HEK293T (cell line): ENCODE measurements at regions not wholly inside any gene's neighbourhood (a gene's known extent, or its start where the extent isn't known, plus 50 kb on each side); places are given as distances from the start of the nearest gene placed in this dataset.

ENCODE experiments used
- ARNT ChIP-seq: fragments of 450-650 bp; IDR thresholded peaks from 2 replicates; pipeline ENCODE4 v1.6.1; 2017; ENCODE audit warnings: mild to moderate bottlenecking
- BHLHE40 ChIP-seq: fragments of 450-650 bp; IDR thresholded peaks from 2 replicates; pipeline ENCODE4 v1.6.1; 2016; ENCODE audit warnings: mild to moderate bottlenecking, moderate library complexity, borderline replicate concordance
- CTBP1 ChIP-seq: fragments of 450-650 bp; IDR thresholded peaks from 2 replicates; pipeline ENCODE4 v1.6.1; 2016; ENCODE audit warnings: borderline replicate concordance
- ELF4 ChIP-seq: fragments of 450-650 bp; IDR thresholded peaks from 2 replicates; pipeline ENCODE4 v1.6.1; 2017; ENCODE audit warnings: antibody characterized with exemption
- FOXA1 ChIP-seq: fragments of 450-650 bp; IDR thresholded peaks from 2 replicates; pipeline ENCODE4 v1.6.1; 2016; ENCODE audit warnings: mild to moderate bottlenecking
- FOXK2 ChIP-seq: fragments of 450-650 bp; IDR thresholded peaks from 2 replicates; pipeline ENCODE4 v1.6.1; 2016; ENCODE audit warnings: mild to moderate bottlenecking
- FOXM1 ChIP-seq: fragments of 450-650 bp; IDR thresholded peaks from 2 replicates; pipeline ENCODE4 v1.6.1; 2017; ENCODE audit warnings: mild to moderate bottlenecking, borderline replicate concordance
- L3MBTL2 ChIP-seq: fragments of 450-650 bp; conservative IDR thresholded peaks from 2 replicates; pipeline ENCODE4 v1.6.1; 2016; ENCODE audit warnings: mild to moderate bottlenecking
- LEF1 ChIP-seq: fragments of 450-650 bp; IDR thresholded peaks from 2 replicates; pipeline ENCODE4 v1.6.1; 2017; ENCODE audit warnings: mild to moderate bottlenecking, borderline replicate concordance
- NFRKB ChIP-seq: fragments of 450-650 bp; IDR thresholded peaks from 2 replicates; pipeline ENCODE4 v1.6.1; 2016; ENCODE audit warnings: mild to moderate bottlenecking, moderate library complexity
- SP1 ChIP-seq: fragments of 450-650 bp; IDR thresholded peaks from 2 replicates; pipeline ENCODE4 v1.6.1; 2017
- SUZ12 ChIP-seq: fragments of 450-650 bp; IDR thresholded peaks from 2 replicates; pipeline ENCODE4 v1.6.1; 2016; ENCODE audit warnings: mild to moderate bottlenecking
- TARDBP ChIP-seq: fragments of 450-650 bp; IDR thresholded peaks from 2 replicates; pipeline ENCODE4 v1.6.1; 2016

GRCh38 chr15:46331546-46331945 is 696.7 kb downstream of the SQOR start:
- TF ChIP-seq TARDBP (no peak), FOXK2 (no peak), FOXM1 (no peak), SP1 (no peak), ELF4 (no peak), L3MBTL2 (no peak), ARNT (no peak), FOXA1 (no peak), LEF1 (no peak), CTBP1 (no peak), BHLHE40 (no peak), SUZ12 (no peak), NFRKB (no peak)
